Activated T-cell treated with anti-CD3 and anti-CD28 coated beads, Interleukin-2, amount 50 U/mL, for 72 hours (primary cell): ENCODE measurements at regions not wholly inside any gene's neighbourhood (a gene's known extent, or its start where the extent isn't known, plus 50 kb on each side); places are given as distances from the start of the nearest gene placed in this dataset.

Experiments
- ATAC-seq, 2 donors: fragments of 150-1000 bp; cut with Tn5 transposase; replicated peaks in 1 of 2; 2 replicates each; pipeline ENCODE4 v1.10.0; 2021; ENCODE audit warnings: moderate library complexity in 2 of 2, mild to moderate bottlenecking in 1 of 2
- DNase-seq, 2 donors: peaks; one replicate each; pipeline ENCODE4 v3.0.0; 2021 to 2022; ENCODE audit warnings: mixed read lengths in 1 of 2
- H3K27ac Mint-ChIP-seq: one replicate; pipeline ENCODE4 v1.8.0; 2022; ENCODE audit warnings: mild to moderate bottlenecking, moderate library complexity, mixed read lengths
- H3K27me3 Mint-ChIP-seq: one replicate; pipeline ENCODE4 v1.8.0; 2022; ENCODE audit warnings: low read depth, mixed read lengths
- H3K36me3 Mint-ChIP-seq, 2 donors: one replicate each; pipeline ENCODE4 v1.8.0; 2022; ENCODE audit warnings: mixed read lengths in 2 of 2, mild to moderate bottlenecking in 1 of 2; ENCODE audit not compliant: insufficient read depth in 2 of 2
- H3K4me1 Mint-ChIP-seq: one replicate; pipeline ENCODE4 v1.8.0; 2022; ENCODE audit warnings: low read depth, mixed read lengths
- H3K4me3 Mint-ChIP-seq, 2 donors: one replicate each; pipeline ENCODE4 v1.8.0; 2022; ENCODE audit warnings: mild to moderate bottlenecking in 2 of 2, mixed read lengths in 2 of 2, moderate library complexity in 2 of 2
- H3K9me3 Mint-ChIP-seq, 2 donors: one replicate each; pipeline ENCODE4 v1.8.0; 2022; ENCODE audit warnings: mixed read lengths in 2 of 2

DNA sequence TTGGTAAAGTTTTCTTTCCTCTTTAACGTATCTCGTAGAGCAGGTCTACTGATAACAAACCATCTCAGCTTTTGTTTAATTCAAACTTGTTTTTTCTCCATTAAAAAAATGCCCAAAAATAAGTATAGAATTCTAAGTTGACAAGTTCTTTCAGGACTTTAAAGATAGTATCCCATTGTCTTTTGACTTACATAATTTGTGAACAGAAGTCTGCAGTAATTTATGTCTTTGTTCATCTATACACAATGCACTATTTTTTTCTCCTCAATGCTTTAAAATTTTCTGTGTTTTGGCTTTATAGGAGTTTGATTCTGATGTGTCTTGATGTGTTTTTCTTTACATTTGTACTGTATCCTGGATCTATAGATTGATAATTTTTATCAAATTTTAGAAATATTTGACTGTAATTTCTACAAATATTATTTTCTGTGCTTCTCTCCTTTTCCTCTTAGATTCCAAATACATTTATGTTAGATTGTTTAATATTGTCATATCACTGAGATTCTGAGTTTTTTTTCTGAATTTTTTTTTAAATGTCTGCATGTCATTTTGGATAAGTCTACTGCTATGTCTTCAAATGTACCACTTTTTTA lies 143.3 kb downstream of the FTCDNL1 start:
- ATAC-seq (no peak), DNase-seq (no peak)
- Mint-ChIP-seq H3K4me1 (peaks cover 11% of the 10 kb centered on the region), H3K9me3 (peaks cover 0 to 3% of the 10 kb centered on the region in 2 donors), H3K36me3 (peaks cover 0 to 7% of the 10 kb centered on the region in 2 donors), H3K27me3 (peaks cover 11% of the 10 kb centered on the region), H3K4me3 (no peak overlapping the region), H3K27ac (no peak overlapping the region)

DNA sequence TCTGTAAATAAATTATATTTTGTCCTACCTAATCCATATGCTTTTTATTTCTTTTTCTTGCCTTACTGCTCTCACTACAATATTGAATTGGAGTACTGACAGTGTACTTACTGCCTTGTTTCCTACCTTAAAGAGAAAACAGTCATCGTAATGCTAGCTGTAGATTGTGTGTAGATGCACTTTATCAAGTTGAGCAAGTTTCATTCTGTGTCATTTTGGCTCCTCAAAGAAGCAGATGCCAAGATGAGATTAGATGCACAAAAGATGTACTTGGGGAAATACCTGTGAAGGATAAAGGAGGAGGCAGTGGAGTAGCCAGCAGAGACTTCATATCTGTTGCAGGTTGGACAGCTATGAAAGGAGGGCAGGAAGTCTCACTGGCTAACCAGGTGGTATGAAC lies 145.5 kb downstream of the FTCDNL1 start:
- Mint-ChIP-seq H3K27ac (no peak overlapping the region), H3K36me3 (peaks cover 0 to 7% of the 10 kb centered on the region in 2 donors), H3K9me3 (peaks cover 0 to 3% of the 10 kb centered on the region in 2 donors), H3K27me3 (peaks cover 7% of the 10 kb centered on the region), H3K4me1 (peaks cover 11% of the 10 kb centered on the region), H3K4me3 (no peak overlapping the region)
- DNase-seq (no peak), ATAC-seq (peak; percentile 68 to 77)

GRCh38 chr2:199704358-199705238 lies 146.4 kb downstream of the FTCDNL1 start:
- peaks cover 11% of the 10 kb centered on the region for H3K4me1 Mint-ChIP-seq
- no peak overlapping the region for H3K4me3 Mint-ChIP-seq
- ATAC-seq (peak; percentile 54 to 67), DNase-seq (peak; percentile 25 to 41)
- peaks cover 0 to 7% of the 10 kb centered on the region in 2 donors for H3K36me3 Mint-ChIP-seq
- no peak overlapping the region for H3K27ac Mint-ChIP-seq
- peaks cover 0 to 3% of the 10 kb centered on the region in 2 donors for H3K9me3 Mint-ChIP-seq
- H3K27me3 Mint-ChIP-seq = peaks cover 7% of the 10 kb centered on the region

DNA sequence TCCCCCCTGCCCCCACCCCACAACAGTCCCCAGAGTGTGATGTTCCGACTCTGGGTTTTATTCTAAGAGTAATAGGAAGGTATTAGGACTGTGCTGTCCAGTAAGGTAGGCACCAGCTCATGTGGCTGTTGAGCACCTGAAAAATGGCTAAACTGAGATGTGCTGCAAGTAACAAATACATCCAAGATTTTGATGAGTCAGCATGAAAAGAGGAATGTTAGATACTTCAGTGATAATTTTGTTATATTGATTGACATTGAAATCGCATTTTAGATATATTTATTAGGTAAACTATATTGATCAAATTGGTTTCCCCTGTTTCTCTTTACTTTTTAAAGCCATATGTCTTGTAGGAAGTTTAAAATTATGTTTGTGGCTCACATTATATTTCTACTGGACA lies 147.8 kb downstream of the FTCDNL1 start:
- DNase-seq = no peak
- peaks cover 11% of the 10 kb centered on the region for H3K4me1 Mint-ChIP-seq

GRCh38 chr2:199697469-199697868 lies 153.5 kb downstream of the FTCDNL1 start:
- Mint-ChIP-seq H3K27ac (no peak overlapping the region), H3K4me3 (no peak overlapping the region), H3K4me1 (no peaks in the 10 kb centered on the region), H3K27me3 (peaks cover 16% of the 10 kb centered on the region), H3K36me3 (no peaks in the 10 kb centered on the region), H3K9me3 (no peaks in the 10 kb centered on the region)
- ATAC-seq (no peak), DNase-seq (no peak)

More for the DNA sequence above, 147.8 kb downstream of the FTCDNL1 start:
- Mint-ChIP-seq H3K4me3 (no peak overlapping the region), H3K27me3 (peaks cover 5% of the 10 kb centered on the region), H3K9me3 (peaks cover 0 to 3% of the 10 kb centered on the region in 2 donors), H3K27ac (no peak overlapping the region), H3K36me3 (peaks cover 0 to 5% of the 10 kb centered on the region in 2 donors)
- ATAC-seq = no peak

DNA sequence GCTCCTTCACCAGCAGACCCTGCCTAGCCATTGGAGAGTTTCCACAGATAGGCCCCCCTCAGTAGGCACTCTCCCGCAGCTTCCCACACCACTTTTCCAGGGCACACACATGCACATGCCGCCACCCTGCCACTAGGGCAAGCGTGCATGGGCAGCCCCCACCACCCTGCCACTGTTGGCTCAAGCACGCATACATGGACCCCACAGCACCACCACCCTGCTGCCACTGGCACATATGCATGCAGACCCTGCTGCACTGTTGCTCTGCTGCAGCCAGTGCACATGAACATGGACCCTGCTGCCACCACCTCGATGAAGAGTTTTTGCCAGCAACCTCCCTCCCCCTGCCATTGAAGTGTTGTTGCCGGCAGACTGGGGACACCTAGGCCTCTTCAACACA lies 154.9 kb downstream of the FTCDNL1 start:
- Mint-ChIP-seq H3K36me3 (no peaks in the 10 kb centered on the region), H3K4me3 (no peak overlapping the region), H3K27ac (no peak overlapping the region), H3K9me3 (no peaks in the 10 kb centered on the region), H3K27me3 (peaks cover 16% of the 10 kb centered on the region), H3K4me1 (no peaks in the 10 kb centered on the region)
- DNase-seq (no peak), ATAC-seq (no peak)

GRCh38 chr2:199693861-199694260 lies 157.1 kb downstream of the FTCDNL1 start:
- H3K27ac Mint-ChIP-seq = no peak overlapping the region
- no peak for DNase-seq
- peaks cover 16% of the 10 kb centered on the region for H3K27me3 Mint-ChIP-seq
- no peak overlapping the region for H3K4me3 Mint-ChIP-seq
- ATAC-seq = no peak
- no peaks in the 10 kb centered on the region for H3K9me3 Mint-ChIP-seq
- H3K36me3 Mint-ChIP-seq = no peaks in the 10 kb centered on the region
- no peaks in the 10 kb centered on the region for H3K4me1 Mint-ChIP-seq

DNA sequence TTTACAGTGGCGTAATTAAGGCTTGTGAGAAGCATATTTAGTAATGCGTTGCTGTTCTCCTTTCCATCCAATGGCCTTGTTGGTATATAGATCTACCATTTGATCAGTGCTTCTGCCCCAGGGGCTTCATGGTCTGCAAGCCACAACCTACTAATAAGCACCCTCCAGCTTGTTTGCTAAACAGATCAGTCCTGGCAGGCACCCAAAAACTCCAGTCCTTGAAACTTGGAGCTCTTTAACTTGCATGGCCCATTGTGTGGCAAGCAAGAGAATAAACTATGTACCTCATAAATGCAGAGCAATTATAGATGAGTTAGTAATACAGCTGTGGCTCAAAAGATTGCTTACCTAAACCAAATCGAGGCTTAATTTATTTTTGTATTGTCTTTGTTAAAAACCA lies 158.5 kb downstream of the FTCDNL1 start:
- Mint-ChIP-seq H3K4me3 (no peak overlapping the region), H3K4me1 (no peaks in the 10 kb centered on the region), H3K36me3 (no peaks in the 10 kb centered on the region), H3K9me3 (no peaks in the 10 kb centered on the region), H3K27ac (no peak overlapping the region), H3K27me3 (peaks cover 9% of the 10 kb centered on the region)
- no peak for DNase-seq
- no peak for ATAC-seq

DNA sequence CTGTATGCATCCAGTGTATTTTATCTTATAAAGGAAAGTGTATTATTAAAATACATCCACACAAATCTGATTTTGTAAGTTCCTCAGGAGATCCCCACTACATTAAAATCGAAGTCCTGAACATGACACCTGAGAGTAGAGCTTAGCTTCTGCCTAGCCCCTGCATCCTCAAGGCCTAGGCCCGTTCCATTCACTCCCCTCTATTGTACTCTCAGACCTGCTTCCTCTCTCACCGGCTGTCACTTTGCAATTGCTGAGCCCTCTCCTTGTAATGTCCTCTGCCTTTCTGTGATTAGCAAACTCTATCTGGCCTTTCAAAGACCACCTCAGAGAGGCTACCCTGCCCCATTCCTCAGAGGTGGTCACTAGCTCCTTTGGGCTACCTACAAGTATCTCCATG lies 160.8 kb downstream of the FTCDNL1 start:
- H3K9me3 Mint-ChIP-seq = no peaks in the 10 kb centered on the region

GRCh38 chr2:199685669-199686068 lies 165.3 kb downstream of the FTCDNL1 start:
- DNase-seq = no peak
- H3K4me1 Mint-ChIP-seq = peaks cover 8% of the 10 kb centered on the region
- ATAC-seq = peak; percentile 34 to 36
- H3K27ac Mint-ChIP-seq = no peak overlapping the region
- no peaks in the 10 kb centered on the region for H3K36me3 Mint-ChIP-seq
- H3K9me3 Mint-ChIP-seq = no peaks in the 10 kb centered on the region
- no peak overlapping the region for H3K4me3 Mint-ChIP-seq
- H3K27me3 Mint-ChIP-seq = no peaks in the 10 kb centered on the region

More for the DNA sequence above, 160.8 kb downstream of the FTCDNL1 start:
- DNase-seq (no peak), ATAC-seq (no peak)
- Mint-ChIP-seq H3K27ac (no peak overlapping the region), H3K4me3 (no peak overlapping the region), H3K4me1 (peaks cover 7% of the 10 kb centered on the region), H3K27me3 (no peaks in the 10 kb centered on the region), H3K36me3 (no peaks in the 10 kb centered on the region)

- Mint-ChIP-seq H3K9me3 (no peaks in the 10 kb centered on the region), H3K4me3 (no peak overlapping the region), H3K36me3 (no peaks in the 10 kb centered on the region), H3K4me1 (peaks cover 8% of the 10 kb centered on the region), H3K27ac (no peak overlapping the region), H3K27me3 (peaks cover 5% of the 10 kb centered on the region)
- ATAC-seq (no peak), DNase-seq (no peak)
Observed at GRCh38 chr2:199684832-199685231, 166.2 kb downstream of the FTCDNL1 start.

DNA sequence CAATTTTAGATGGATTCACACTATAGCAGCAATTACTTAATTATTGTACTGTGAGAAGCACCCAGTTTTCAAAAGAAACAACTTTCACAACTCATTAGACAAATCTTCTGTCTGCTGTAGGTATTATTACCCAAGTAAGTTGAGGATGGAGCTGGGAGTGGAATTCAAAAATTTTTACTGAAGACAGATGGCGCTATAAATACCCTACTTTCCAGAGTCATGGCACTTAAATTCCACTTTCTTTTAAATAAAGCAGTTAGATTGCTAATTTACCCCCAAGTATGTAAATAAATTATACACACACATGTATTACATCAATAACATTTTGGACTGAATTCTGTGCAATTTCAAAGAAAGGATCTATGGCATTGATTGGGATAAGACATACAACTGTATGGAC lies 166.8 kb downstream of the FTCDNL1 start:
- Mint-ChIP-seq H3K36me3 (no peaks in the 10 kb centered on the region), H3K27ac (no peak overlapping the region)
- no peak for ATAC-seq

GRCh38 chr2:199682001-199682400 lies 169.0 kb downstream of the FTCDNL1 start:
- no peak for ATAC-seq
- no peaks in the 10 kb centered on the region for H3K36me3 Mint-ChIP-seq
- peaks cover 8% of the 10 kb centered on the region for H3K4me1 Mint-ChIP-seq
- H3K27me3 Mint-ChIP-seq = peaks cover 20% of the 10 kb centered on the region
- H3K4me3 Mint-ChIP-seq = no peak overlapping the region
- no peak for DNase-seq
- no peaks in the 10 kb centered on the region for H3K9me3 Mint-ChIP-seq
- H3K27ac Mint-ChIP-seq = no peak overlapping the region

More for the DNA sequence above, 166.8 kb downstream of the FTCDNL1 start:
- Mint-ChIP-seq H3K27me3 (peaks cover 10% of the 10 kb centered on the region), H3K9me3 (no peaks in the 10 kb centered on the region), H3K4me3 (no peak overlapping the region), H3K4me1 (peaks cover 8% of the 10 kb centered on the region)
- no peak for DNase-seq
